Natural killer cell (primary cell): ENCODE measurements at regions not wholly inside any gene's neighbourhood (a gene's known extent, or its start where the extent isn't known, plus 50 kb on each side); places are given as distances from the start of the nearest gene placed in this dataset.

Experiments
- ATAC-seq, 3 donors: fragments of 150-1000 bp in 2 of 3; fragments of 200-7000 bp in 1 of 3; cut with Tn5 transposase; 1 replicate in 1 of 3; 2 replicates in 2 of 3; pipeline ENCODE4 v1.10.0; 2021; ENCODE audit warnings: mild to moderate bottlenecking in 2 of 3, moderate library complexity in 2 of 3
- DNase-seq, 2 donors: peaks; one replicate each; pipeline versions ENCODE4 v3.0.0 to v3.0.0-alpha.2; 2013 to 2021; ENCODE audit warnings: mixed read lengths in 1 of 2
- H3K27ac ChIP-seq: one replicate; pipeline ENCODE4 v1.5.1; 2013; ENCODE audit warnings: mild to moderate bottlenecking, low read length
- H3K27me3 ChIP-seq: one replicate; pipeline ENCODE4 v1.6.1; 2013; ENCODE audit warnings: low read length; ENCODE audit not compliant: control insufficient read depth, insufficient read depth
- H3K36me3 ChIP-seq: one replicate; pipeline ENCODE4 v1.6.1; 2013; ENCODE audit warnings: low read length; ENCODE audit not compliant: control insufficient read depth, insufficient read depth
- H3K4me1 ChIP-seq: one replicate; pipeline ENCODE4 v1.6.1; 2013; ENCODE audit warnings: low read length; ENCODE audit not compliant: control insufficient read depth, insufficient read depth
- H3K4me3 ChIP-seq: one replicate; pipeline ENCODE4 v1.5.1; 2013; ENCODE audit warnings: low read length
- H3K9me3 ChIP-seq: one replicate; pipeline ENCODE4 v1.6.1; 2013; ENCODE audit warnings: low read length; ENCODE audit not compliant: control insufficient read depth, insufficient read depth
- H3K27ac Mint-ChIP-seq, 2 donors: one replicate each; pipeline ENCODE4 v1.8.0; 2022; ENCODE audit warnings: mild to moderate bottlenecking in 2 of 2, mixed read lengths in 2 of 2, moderate library complexity in 1 of 2
- H3K27me3 Mint-ChIP-seq, 2 donors: one replicate each; pipeline ENCODE4 v1.8.0; 2022; ENCODE audit warnings: low read depth in 2 of 2, mixed read lengths in 2 of 2
- H3K36me3 Mint-ChIP-seq: one replicate; pipeline ENCODE4 v1.8.0; 2022; ENCODE audit warnings: mixed read lengths
- H3K4me1 Mint-ChIP-seq, 2 donors: one replicate each; pipeline ENCODE4 v1.8.0; 2022; ENCODE audit warnings: mixed read lengths in 2 of 2
- H3K4me3 Mint-ChIP-seq: one replicate; pipeline ENCODE4 v1.8.0; 2022; ENCODE audit warnings: mild to moderate bottlenecking, moderate library complexity, mixed read lengths
- H3K9me3 Mint-ChIP-seq, 2 donors: one replicate each; pipeline ENCODE4 v1.8.0; 2022; ENCODE audit warnings: mixed read lengths in 2 of 2
- CTCF ChIP-seq: fragments of 200-600 bp; IDR thresholded peaks from one replicate; pipeline ENCODE4 v1.8.0; 2022; ENCODE audit warnings: antibody characterized with exemption
- WGBS: methylation state at CpG from one replicate; pipeline ENCODE4 v1.1.7; 2013; ENCODE audit warnings: missing lambda C conversion rate; ENCODE audit not compliant: insufficient coverage; 5-methylcytosine and 5-hydroxymethylcytosine counted together
- intact Hi-C: fragments of 100-400 bp; cut with micrococcal nuclease; formaldehyde crosslinking; loops from one replicate; pipeline ENCODE4 v1.14.2; 2022

- DNase-seq (no peak), ATAC-seq (no peak)
- Mint-ChIP-seq H3K4me3 (no peak overlapping the region), H3K27ac (no peak overlapping the region), H3K9me3 (no peaks in the 10 kb centered on the region), H3K27me3 (no peaks in the 10 kb centered on the region), H3K4me1 (no peaks in the 10 kb centered on the region), H3K36me3 (no peaks in the 10 kb centered on the region)
- no peaks in the 10 kb centered on the region for H3K27me3 ChIP-seq
- H3K4me1 ChIP-seq = no peaks in the 10 kb centered on the region
- H3K4me3 ChIP-seq = no peak overlapping the region
- no peaks in the 10 kb centered on the region for H3K36me3 ChIP-seq
- 61% methylated on average over 6 of the region's 13 CpGs for WGBS
- TF ChIP-seq CTCF = no peak
- intact Hi-C loops = no loop called here
- no peak overlapping the region for H3K27ac ChIP-seq
- no peaks in the 10 kb centered on the region for H3K9me3 ChIP-seq
These were observed 213.1 kb upstream of the MID1 start for GRCh38 chrX:10833299-10834169.

GRCh38 chrX:10841579-10841978 is 221.2 kb upstream of the MID1 start:
- WGBS = 73% methylated on average over 3 of the region's 4 CpGs
- no peaks in the 10 kb centered on the region for H3K27me3 Mint-ChIP-seq
- H3K27ac Mint-ChIP-seq = no peak overlapping the region
- H3K9me3 Mint-ChIP-seq = peaks cover 7 to 10% of the 10 kb centered on the region in 2 donors
- no peaks in the 10 kb centered on the region for H3K9me3 ChIP-seq
- TF ChIP-seq CTCF = no peak
- no peaks in the 10 kb centered on the region for H3K36me3 ChIP-seq
- H3K27ac ChIP-seq = no peak overlapping the region
- no peaks in the 10 kb centered on the region for H3K4me1 Mint-ChIP-seq
- H3K27me3 ChIP-seq = no peaks in the 10 kb centered on the region
- no peaks in the 10 kb centered on the region for H3K36me3 Mint-ChIP-seq
- no peak overlapping the region for H3K4me3 ChIP-seq
- no peak overlapping the region for H3K4me3 Mint-ChIP-seq
- DNase-seq (no peak), ATAC-seq (no peak)
- intact Hi-C loops = no loop called here
- no peaks in the 10 kb centered on the region for H3K4me1 ChIP-seq

GRCh38 chrX:10842646-10843045 is 222.3 kb upstream of the MID1 start:
- Mint-ChIP-seq H3K27me3 (no peaks in the 10 kb centered on the region), H3K4me3 (no peak overlapping the region), H3K36me3 (no peaks in the 10 kb centered on the region), H3K9me3 (peaks cover 7 to 10% of the 10 kb centered on the region in 2 donors), H3K27ac (no peak overlapping the region), H3K4me1 (no peaks in the 10 kb centered on the region)
- no peak for TF ChIP-seq CTCF
- WGBS = 88% methylated on average over 4 of the region's 4 CpGs
- no peaks in the 10 kb centered on the region for H3K9me3 ChIP-seq
- H3K4me1 ChIP-seq = no peaks in the 10 kb centered on the region
- H3K27me3 ChIP-seq = no peaks in the 10 kb centered on the region
- DNase-seq (no peak), ATAC-seq (no peak)
- H3K27ac ChIP-seq = no peak overlapping the region
- H3K36me3 ChIP-seq = no peaks in the 10 kb centered on the region
- no peak overlapping the region for H3K4me3 ChIP-seq
- intact Hi-C loops = no loop called here

- no peak for TF ChIP-seq CTCF
- intact Hi-C loops = no loop called here
- no peak overlapping the region for H3K4me3 Mint-ChIP-seq
- no peak for DNase-seq
- ATAC-seq = no peak
- no peak overlapping the region for H3K27ac Mint-ChIP-seq
- H3K9me3 Mint-ChIP-seq = peaks cover 9 to 12% of the 10 kb centered on the region in 2 donors
- no peaks in the 10 kb centered on the region for H3K36me3 Mint-ChIP-seq
- Histone ChIP-seq H3K9me3 (no peaks in the 10 kb centered on the region), H3K27ac (no peak overlapping the region), H3K4me1 (no peaks in the 10 kb centered on the region), H3K4me3 (no peak overlapping the region), H3K36me3 (no peaks in the 10 kb centered on the region), H3K27me3 (no peaks in the 10 kb centered on the region)
- no peaks in the 10 kb centered on the region for H3K4me1 Mint-ChIP-seq
- no peaks in the 10 kb centered on the region for H3K27me3 Mint-ChIP-seq
These were observed 226.9 kb upstream of the MID1 start for GRCh38 chrX:10847333-10847732.
